ENCODE measurements at regions not wholly inside any gene's neighbourhood (a gene's known extent, or its start where the extent isn't known, plus 50 kb on each side); places are given as distances from the start of the nearest gene placed in this dataset.

DNA sequence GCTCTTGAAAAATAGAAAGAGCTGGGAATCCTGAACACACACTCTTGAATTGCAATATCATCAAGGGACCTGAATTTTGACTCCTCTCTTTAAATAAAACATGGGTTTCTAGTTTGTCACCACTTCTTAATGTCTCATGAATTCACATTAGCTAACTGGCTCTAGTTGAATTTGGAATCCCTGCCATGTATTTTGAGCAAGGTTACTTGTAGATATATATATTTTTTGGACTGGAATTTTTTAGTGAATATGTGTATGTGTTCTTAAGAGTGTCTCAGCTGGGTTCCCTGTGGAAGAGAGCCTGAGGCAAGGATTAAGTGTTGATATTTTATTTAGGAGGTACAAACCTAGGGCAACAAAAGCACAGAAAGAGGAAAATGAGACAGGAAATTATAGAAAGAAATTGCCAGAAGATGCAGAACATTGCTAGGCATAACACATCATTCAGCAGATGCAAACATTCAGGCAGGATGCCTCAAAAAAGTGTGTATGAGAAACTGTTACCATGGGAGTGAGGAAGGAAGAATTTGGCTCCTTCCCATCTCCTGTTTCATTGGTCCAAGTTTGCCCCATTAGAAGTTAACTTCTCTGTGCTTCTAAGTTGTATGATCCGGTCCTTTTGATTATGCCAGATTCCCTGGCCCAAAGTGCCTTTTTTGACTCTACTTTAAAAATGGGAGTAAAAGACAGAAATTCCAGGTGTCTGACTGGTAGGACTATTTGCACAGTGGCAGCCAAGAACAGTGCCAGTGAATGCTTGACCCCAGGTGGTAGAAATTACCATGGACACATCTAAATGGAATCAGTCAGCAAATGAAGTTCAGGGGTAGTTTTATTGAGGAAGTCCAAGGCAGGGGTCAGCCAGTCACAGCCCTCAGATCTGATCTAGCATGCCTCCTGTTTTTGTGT, 253.7 kb upstream of the TGFBR2 start:
- no peak for TF ChIP-seq POLR2A (IDR thresholded peaks at IDR 0.05)
- TF ChIP-seq, protein P1, sequence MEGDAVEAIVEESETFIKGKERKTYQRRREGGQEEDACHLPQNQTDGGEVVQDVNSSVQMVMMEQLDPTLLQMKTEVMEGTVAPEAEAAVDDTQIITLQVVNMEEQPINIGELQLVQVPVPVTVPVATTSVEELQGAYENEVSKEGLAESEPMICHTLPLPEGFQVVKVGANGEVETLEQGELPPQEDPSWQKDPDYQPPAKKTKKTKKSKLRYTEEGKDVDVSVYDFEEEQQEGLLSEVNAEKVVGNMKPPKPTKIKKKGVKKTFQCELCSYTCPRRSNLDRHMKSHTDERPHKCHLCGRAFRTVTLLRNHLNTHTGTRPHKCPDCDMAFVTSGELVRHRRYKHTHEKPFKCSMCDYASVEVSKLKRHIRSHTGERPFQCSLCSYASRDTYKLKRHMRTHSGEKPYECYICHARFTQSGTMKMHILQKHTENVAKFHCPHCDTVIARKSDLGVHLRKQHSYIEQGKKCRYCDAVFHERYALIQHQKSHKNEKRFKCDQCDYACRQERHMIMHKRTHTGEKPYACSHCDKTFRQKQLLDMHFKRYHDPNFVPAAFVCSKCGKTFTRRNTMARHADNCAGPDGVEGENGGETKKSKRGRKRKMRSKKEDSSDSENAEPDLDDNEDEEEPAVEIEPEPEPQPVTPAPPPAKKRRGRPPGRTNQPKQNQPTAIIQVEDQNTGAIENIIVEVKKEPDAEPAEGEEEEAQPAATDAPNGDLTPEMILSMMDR (IDR thresholded peaks at IDR 0.05): no peak
